Fibroblast of villous mesenchyme (primary cell): ENCODE measurements at regions not wholly inside any gene's neighbourhood (a gene's known extent, or its start where the extent isn't known, plus 50 kb on each side); places are given as distances from the start of the nearest gene placed in this dataset.

Experiments
- DNase-seq: peaks from one replicate; pipeline ENCODE4 v3.0.0-alpha.2; 2010; ENCODE audit warnings: low read depth
- H3K4me3 ChIP-seq: 2 replicates; pipeline ENCODE4 v1.5.1; 2011; ENCODE audit warnings: low read depth, mild to moderate bottlenecking, low read length
- TF ChIP-seq, protein P1 (sequence below): IDR thresholded peaks from 2 replicates; pipeline ENCODE4 v1.5.1; 2012; ENCODE audit warnings: low read depth, mild to moderate bottlenecking, low read length; ENCODE audit not compliant: insufficient read depth

DNA sequence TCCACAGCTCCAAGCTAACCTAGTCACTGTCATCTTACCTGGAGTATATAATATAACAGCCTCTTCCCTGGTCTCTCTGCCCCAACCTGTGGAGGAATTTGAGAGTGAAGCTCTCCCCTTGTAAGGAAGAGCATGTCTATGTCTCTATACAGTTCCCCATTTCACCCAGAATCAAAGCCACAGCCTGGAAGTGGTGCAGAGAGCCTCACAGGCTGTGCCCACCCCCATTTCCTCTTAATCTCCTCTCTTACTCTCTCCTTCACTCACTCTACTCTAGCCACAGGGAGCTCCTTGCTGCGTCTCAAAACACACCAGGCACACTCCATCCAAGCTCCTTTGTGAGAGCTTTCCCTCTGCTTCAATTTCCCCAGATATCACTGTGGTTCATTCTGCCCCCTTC lies 302.5 kb upstream of the ISX start:
- TF ChIP-seq, protein P1, sequence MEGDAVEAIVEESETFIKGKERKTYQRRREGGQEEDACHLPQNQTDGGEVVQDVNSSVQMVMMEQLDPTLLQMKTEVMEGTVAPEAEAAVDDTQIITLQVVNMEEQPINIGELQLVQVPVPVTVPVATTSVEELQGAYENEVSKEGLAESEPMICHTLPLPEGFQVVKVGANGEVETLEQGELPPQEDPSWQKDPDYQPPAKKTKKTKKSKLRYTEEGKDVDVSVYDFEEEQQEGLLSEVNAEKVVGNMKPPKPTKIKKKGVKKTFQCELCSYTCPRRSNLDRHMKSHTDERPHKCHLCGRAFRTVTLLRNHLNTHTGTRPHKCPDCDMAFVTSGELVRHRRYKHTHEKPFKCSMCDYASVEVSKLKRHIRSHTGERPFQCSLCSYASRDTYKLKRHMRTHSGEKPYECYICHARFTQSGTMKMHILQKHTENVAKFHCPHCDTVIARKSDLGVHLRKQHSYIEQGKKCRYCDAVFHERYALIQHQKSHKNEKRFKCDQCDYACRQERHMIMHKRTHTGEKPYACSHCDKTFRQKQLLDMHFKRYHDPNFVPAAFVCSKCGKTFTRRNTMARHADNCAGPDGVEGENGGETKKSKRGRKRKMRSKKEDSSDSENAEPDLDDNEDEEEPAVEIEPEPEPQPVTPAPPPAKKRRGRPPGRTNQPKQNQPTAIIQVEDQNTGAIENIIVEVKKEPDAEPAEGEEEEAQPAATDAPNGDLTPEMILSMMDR = no peak
- no peak for DNase-seq
- no peak overlapping the region for H3K4me3 ChIP-seq

- no peak for DNase-seq
- H3K4me3 ChIP-seq = no peak overlapping the region
- TF ChIP-seq, protein P1 = no peak
Observed at GRCh38 chr22:34765115-34765514, 300.8 kb upstream of the ISX start.

DNA sequence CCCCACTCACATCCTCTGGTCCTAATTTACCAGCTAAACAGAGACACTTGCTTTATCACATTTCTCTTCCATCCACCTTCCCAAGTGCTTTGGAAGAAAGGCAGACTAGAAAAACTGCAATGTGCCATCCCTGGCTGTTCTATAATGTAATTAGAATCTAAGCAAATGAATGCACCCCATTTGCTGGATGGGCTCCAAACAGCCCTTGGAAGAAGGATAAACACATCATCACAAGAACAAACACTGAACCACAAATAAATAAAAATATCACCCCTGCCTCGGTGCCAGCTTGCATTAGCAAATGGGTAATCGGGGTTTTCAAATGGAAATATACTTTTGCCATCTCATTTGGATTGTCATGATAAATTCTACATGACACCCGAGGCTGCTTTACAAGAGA lies 296.6 kb upstream of the ISX start:
- TF ChIP-seq, protein P1 = no peak
- H3K4me3 ChIP-seq = no peak overlapping the region
- no peak for DNase-seq

DNA sequence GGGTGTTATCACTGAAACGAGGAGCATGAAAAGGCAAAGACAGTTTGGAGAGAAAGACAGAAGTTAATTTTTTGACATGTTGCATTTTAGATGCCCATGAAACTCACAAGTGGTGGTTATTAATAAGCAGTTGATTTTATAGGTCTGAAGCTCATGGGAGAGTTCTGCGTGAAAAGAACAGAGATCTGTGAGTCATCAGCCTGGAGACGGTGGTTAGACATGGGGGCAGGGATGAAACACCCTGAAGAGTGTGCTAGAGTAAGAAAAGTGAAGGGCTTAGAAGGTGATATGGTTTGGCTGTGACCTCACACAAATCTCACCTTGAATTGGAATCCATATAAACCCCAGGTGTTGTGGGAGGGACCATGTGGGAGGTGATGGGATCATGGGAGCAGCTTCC lies 289.1 kb upstream of the ISX start:
- no peak overlapping the region for H3K4me3 ChIP-seq
- no peak for DNase-seq
- TF ChIP-seq, protein P1 = no peak

GRCh38 chr22:34781681-34782080 lies 284.3 kb upstream of the ISX start:
- TF ChIP-seq, protein P1 = no peak
- no peak for DNase-seq

DNA sequence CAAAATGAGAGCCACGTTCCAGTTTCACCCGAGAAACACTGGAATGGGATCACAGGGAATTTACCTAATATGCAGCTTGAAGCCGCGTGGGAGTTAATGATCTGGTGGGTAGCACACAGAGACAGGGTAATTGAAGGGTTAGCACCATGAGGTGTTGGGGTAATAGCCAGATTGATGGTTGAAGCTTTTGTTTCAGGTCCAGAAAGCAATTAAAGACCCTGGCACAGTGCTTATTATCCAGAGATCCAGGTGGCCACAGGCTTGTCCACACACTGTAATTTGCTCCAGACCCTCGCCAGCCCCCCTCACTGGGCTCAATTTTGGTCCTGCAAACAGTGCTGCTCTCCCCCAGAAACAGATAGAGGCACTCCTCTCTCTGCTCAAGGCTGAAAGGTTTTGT lies 282.5 kb upstream of the ISX start:
- no peak for DNase-seq
- TF ChIP-seq, protein P1 = no peak
- H3K4me3 ChIP-seq = no peak overlapping the region

More at GRCh38 chr22:34781681-34782080, 284.3 kb upstream of the ISX start:
- H3K4me3 ChIP-seq = no peak overlapping the region

GRCh38 chr22:34784056-34784455 lies 281.9 kb upstream of the ISX start:
- H3K4me3 ChIP-seq = no peak overlapping the region
- TF ChIP-seq, protein P1 = no peak
- no peak for DNase-seq
